ENCODE measurements at regions not wholly inside any gene's neighbourhood (a gene's known extent, or its start where the extent isn't known, plus 50 kb on each side); places are given as distances from the start of the nearest gene placed in this dataset.
"Not testable (repeated sequence)": the region's sequence is repeated elsewhere in the genome, so short reads cannot be mapped to it uniquely, and the experiment has no call there.

DNA sequence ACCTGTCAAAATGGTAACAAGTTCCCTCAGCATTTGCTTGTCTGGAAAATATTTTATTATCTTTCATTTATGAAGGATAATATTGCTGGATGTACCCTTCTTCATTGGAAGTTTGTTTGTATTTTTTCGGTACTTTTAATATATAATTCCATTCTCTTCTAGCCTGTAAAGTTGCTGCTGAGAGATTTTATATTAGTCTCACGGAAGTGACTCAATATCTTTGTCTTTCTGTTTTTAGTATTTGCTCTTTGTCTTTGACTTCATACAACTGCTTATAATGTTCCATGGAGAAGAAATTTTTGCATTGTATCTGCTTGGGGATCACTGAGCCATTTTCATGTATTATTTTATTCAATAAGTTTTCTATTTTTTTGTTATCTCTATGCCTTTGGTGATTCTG, 1777.5 kb downstream of the BRINP3 start:
- peaks cover 7% of the 10 kb centered on the region for H3K9me3 ChIP-seq (ENCODE audit: low read depth, low read length)
- H3K4me3 ChIP-seq (ENCODE audit: low read length) = no peak overlapping the region
- no peaks in the 10 kb centered on the region for H3K4me1 ChIP-seq (ENCODE audit: insufficient read depth, low read length)
- no peaks in the 10 kb centered on the region for H3K27me3 ChIP-seq (ENCODE audit: insufficient read depth, low read length)

DNA sequence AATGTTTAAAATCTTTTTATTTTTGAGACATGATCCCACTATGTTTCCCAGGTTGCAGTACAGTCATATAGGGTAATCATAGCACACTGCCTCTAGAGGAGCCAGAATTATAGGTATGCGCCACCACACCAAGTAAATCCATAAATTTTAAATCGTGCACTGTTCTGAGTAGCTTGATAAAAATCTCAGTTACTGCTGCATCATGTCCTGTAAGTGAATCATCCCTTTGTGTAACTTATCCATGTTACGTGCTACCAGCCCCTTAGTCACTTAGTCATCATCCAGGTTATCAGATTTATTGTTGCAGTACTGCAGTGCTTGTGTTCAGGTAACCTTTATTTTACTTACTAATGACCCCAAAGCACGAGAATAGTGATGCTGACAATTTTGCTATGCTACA, 1770.9 kb downstream of the BRINP3 start:
- Histone ChIP-seq H3K27me3 (ENCODE audit: insufficient read depth, low read length) (no peaks in the 10 kb centered on the region), H3K4me1 (ENCODE audit: insufficient read depth, low read length) (no peaks in the 10 kb centered on the region), H3K9me3 (ENCODE audit: low read depth, low read length) (no peaks in the 10 kb centered on the region), H3K4me3 (ENCODE audit: low read length) (no peak overlapping the region)

DNA sequence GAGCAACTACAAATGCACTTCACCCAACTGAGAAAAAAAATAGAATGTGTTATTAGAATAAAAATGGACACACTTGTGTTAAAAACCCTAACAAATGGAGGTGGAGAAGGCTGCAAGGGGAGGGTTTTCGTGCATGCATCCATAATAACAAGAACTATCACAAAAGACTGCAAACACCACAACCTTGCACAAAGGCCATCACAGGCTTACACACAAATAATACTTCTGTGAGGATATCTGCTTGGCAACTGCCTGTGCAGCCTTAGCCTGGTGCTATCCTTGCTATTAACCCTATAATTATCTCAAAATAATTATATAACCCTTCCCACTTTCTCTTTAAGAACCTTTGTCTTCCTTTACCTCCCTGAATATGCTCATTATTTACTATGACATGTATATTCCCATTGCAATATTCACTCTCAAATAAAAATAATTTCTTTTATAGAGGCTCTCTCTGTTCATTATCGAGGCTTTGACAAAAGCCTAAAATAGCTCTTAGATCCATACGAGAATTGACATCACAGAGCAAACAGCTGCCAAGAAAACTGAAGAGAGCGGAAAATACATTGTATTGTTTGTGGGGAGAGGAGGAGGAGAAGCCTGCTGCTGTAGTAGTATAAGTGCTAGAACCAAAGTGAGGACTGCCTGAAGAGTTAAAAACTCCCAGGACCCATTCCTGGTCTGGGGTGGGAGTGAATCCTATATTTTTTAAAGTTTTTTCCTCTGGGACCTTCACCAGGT, 1768.7 kb downstream of the BRINP3 start:
- Histone ChIP-seq H3K27me3 (ENCODE audit: insufficient read depth, low read length) (no peaks in the 10 kb centered on the region), H3K9me3 (ENCODE audit: low read depth, low read length) (no peaks in the 10 kb centered on the region), H3K4me3 (ENCODE audit: low read length) (no peak overlapping the region), H3K4me1 (ENCODE audit: insufficient read depth, low read length) (no peaks in the 10 kb centered on the region)

DNA sequence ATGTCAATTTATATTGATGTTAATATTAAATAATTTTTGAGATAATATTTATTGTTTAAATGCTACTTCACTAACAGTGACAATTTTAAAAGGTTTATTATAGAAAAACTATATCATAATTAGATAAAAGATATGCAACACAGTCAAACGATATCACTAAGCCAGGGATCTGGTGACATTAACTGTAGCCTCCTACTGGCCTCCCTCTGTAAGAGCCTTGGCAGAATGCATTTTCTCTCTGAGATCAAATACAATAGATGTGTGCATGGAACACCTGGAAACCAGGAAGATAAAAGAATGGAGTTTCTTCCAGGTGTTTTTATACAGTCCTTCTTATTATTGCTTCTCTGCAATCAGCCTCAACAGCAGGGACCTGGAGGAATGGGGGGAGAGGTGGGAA, 1762.1 kb downstream of the BRINP3 start:
- no peak overlapping the region for H3K4me3 ChIP-seq (ENCODE audit: low read length)
- no peaks in the 10 kb centered on the region for H3K4me1 ChIP-seq (ENCODE audit: insufficient read depth, low read length)
- H3K9me3 ChIP-seq (ENCODE audit: low read depth, low read length) = no peaks in the 10 kb centered on the region
- H3K27me3 ChIP-seq (ENCODE audit: insufficient read depth, low read length) = no peaks in the 10 kb centered on the region

DNA sequence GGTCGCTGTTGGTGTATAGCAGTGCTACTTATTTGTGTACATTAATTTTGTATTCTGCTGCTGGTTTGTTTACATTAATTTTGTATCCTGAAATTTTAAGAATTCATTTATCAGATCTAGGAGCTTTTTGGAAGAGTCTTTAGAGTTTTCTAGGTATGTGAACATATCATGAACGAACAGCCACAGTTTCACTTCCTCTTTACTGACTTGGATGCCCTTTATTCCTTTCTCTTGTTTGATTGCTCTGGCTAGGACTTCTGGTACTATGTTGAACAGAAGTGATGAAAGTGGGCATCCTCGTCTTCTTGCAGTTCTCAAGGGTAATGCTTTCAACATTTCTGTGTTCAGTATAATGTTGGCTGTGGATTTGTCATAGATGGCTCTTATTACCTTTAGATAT, 1757.9 kb downstream of the BRINP3 start:
- Histone ChIP-seq H3K9me3 (ENCODE audit: low read depth, low read length) (no peaks in the 10 kb centered on the region), H3K4me3 (ENCODE audit: low read length) (no peak overlapping the region), H3K27me3 (ENCODE audit: insufficient read depth, low read length) (no peaks in the 10 kb centered on the region), H3K4me1 (ENCODE audit: insufficient read depth, low read length) (no peaks in the 10 kb centered on the region)

DNA sequence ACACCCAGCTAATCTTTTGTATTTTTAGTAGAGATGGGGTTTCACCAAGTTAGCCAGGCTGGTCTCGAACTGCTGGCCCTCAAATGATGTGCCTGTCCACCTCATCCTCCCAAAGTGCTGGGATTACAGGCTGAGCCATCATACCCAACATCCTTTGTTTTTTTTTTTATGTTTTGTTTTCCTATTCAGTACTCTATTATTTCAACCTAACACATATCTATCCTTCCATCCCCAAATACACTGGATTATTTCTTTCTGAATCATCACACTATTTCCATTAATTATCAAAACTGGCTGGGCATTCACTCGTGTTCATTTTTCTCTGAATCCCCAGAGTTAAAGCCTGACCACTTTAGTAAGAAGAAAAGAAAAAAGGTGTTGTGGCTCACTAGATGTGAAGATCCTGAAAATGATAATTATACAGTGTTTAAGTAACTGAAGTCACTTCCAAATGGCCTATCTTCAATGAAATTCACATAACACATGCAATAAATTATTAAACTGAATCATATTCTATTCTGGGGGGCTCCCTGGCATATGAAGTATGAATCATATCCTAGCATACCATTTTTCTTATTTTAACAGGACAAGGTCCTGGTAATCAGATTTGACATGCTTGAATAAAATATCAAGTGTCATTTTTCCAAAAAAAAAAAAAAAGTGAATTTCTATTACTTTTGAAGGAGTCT, 1754.2 kb downstream of the BRINP3 start:
- H3K4me3 ChIP-seq (ENCODE audit: low read length) = no peak overlapping the region
- no peaks in the 10 kb centered on the region for H3K27me3 ChIP-seq (ENCODE audit: insufficient read depth, low read length)
- no peaks in the 10 kb centered on the region for H3K9me3 ChIP-seq (ENCODE audit: low read depth, low read length)
- no peaks in the 10 kb centered on the region for H3K4me1 ChIP-seq (ENCODE audit: insufficient read depth, low read length)

DNA sequence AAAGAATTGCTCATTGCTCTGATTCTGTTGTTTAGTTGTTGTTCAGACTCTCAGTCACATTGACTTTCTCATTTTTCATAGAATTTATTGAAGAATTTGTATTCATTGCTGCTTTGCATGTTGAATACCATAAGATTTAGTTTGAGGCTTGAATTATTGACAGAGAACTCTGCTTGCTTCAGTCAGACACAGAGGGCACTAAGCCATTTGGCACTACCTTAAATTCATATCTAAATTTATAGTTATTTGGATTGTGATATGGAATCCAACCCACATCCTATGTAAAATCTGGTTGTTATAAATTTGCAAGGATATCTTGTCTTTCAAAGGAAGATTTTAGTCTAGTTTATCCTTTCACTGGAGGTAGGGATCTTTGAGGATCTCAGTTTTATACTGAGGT, 1748.6 kb downstream of the BRINP3 start:
- peaks cover 5% of the 10 kb centered on the region for H3K9me3 ChIP-seq (ENCODE audit: low read depth, low read length)
- no peak overlapping the region for H3K4me3 ChIP-seq (ENCODE audit: low read length)
- H3K27me3 ChIP-seq (ENCODE audit: insufficient read depth, low read length) = no peaks in the 10 kb centered on the region
- no peaks in the 10 kb centered on the region for H3K4me1 ChIP-seq (ENCODE audit: insufficient read depth, low read length)

DNA sequence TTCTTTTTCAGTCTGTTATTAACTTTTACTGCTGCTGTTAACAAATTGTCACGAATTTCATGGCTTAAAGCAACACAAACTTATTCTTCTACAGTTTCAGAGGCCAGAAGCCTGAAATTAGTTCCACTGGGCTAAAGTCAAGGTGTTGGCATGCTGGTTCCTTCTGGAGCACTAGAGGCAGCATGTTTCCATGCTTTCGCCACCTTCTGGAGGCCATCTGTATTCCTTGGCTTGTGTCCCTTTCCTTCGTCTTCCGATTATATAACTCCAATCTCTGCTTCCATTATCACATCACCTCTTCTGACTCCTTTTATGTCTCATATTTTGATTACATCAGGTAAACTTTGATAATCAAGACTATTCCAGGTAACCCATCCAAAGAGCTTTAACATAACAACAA, 1742.1 kb downstream of the BRINP3 start:
- Histone ChIP-seq H3K4me1 (ENCODE audit: insufficient read depth, low read length) (no peaks in the 10 kb centered on the region), H3K27me3 (ENCODE audit: insufficient read depth, low read length) (no peaks in the 10 kb centered on the region), H3K9me3 (ENCODE audit: low read depth, low read length) (no peaks in the 10 kb centered on the region), H3K4me3 (ENCODE audit: low read length) (no peak overlapping the region)

DNA sequence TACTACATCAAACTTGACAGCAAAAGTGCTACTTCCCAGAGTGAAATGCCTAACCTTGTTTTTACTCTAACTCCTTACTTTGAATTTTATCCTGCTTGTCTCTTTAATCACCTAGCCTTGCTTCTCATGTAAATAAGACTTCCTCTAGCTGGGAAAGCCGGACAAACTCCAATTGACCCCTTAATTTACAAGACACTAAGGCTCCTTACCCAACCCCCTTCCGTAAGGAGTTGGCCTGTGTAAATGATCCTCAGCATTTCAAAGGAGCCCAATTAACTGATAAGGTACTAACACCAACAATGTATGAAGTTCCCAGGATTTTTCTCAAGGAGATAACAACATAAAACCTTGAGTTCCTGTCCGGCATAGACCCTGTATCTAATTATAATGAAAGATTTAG, 1728.4 kb downstream of the BRINP3 start:
- H3K4me1 ChIP-seq (ENCODE audit: insufficient read depth, low read length); H3K4me3 ChIP-seq (ENCODE audit: low read length); H3K9me3 ChIP-seq (ENCODE audit: low read depth, low read length); H3K27me3 ChIP-seq (ENCODE audit: insufficient read depth, low read length): not testable (repeated sequence)

DNA sequence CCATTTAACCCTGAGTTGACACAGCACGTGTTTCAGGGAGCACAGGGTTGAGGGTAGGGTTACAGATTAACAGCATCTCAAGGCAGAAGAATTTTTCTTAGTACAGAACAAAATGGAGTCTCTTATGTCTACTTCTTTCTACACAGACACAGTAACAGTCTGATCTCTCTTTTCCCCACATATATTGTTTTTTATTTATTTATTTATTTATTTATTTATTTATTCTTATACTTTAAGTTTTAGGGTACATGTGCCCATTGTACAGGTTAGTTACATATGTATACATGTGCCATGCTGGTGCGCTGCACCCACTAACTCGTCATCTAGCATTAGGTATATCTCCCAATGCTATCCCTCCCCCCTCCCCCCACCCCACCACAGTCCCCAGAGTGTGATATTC, 1725.6 kb downstream of the BRINP3 start:
- H3K4me3 ChIP-seq (ENCODE audit: low read length) = not testable (repeated sequence)

DNA sequence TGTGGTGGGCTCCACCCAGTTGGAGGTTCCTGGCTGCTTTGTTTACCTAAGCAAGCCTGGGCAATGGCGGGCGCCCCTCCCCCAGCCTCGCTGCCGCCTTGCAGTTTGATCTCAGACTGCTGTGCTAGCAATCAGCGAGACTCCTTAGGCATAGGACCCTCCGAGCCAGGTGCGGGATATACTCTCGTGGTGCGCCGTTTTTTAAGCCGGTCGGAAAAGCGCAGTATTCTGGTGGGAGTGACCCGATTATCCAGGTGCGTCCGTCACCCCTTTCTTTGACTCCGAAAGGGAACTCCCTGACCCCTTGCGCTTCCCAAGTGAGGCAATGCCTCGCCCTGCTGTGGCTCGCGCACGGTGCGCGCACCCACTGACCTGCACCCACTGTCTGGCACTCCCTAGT, 1719.9 kb downstream of the BRINP3 start:
- H3K4me1 ChIP-seq (ENCODE audit: insufficient read depth, low read length); H3K27me3 ChIP-seq (ENCODE audit: insufficient read depth, low read length); H3K4me3 ChIP-seq (ENCODE audit: low read length); H3K9me3 ChIP-seq (ENCODE audit: low read depth, low read length): not testable (repeated sequence)

More for the DNA sequence above, 1725.6 kb downstream of the BRINP3 start:
- not testable (repeated sequence) for H3K4me1 ChIP-seq (ENCODE audit: insufficient read depth, low read length); H3K9me3 ChIP-seq (ENCODE audit: low read depth, low read length); H3K27me3 ChIP-seq (ENCODE audit: insufficient read depth, low read length)

DNA sequence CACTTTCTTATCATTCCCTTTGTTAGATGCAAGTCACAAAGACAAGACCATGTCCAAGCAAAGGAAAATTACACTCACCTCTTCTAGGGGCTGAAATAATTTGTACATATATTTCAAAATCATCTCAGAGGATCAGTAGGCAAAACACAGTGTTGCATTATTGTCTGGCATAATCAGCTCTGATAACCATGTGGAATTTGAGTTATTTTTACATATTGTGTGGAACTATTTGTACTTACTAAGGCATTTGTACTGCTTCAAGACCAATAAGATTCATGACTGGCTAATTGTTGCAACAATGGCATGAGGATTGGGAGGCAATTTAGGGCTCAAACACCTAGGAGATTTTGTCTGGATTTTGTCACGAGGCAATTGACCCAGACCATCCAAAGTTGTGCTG, 1716.4 kb downstream of the BRINP3 start:
- Histone ChIP-seq H3K4me1 (ENCODE audit: insufficient read depth, low read length) (no peaks in the 10 kb centered on the region), H3K27me3 (ENCODE audit: insufficient read depth, low read length) (no peaks in the 10 kb centered on the region)

DNA sequence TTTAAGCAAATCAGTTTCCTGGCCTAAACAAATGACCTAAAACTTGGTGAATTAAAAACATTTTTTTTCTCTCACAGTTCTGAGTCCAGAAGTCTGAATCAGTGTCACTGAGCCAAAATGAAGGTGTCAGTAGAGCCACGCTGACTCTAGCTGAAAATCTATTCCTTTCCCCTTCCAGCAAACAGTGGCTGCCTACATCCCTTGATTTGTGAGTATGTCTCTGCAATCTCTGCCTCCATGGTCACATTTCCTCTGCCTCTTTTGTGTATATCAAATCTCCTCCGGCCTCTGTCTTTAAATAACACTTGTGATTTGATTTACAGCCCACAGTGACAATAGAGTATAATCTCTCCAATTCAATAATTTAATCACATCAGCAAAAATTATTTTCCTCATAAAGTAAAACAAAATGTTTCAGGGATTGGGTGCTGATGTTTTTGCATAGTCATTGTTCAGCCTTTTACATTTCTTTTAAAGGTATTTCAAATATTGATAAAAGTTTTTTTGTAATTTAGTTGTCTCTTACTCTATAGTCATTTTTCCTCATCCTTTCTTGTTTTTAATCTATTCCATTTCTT, 1715.4 kb downstream of the BRINP3 start:
- Histone ChIP-seq H3K27me3 (ENCODE audit: insufficient read depth, low read length) (no peaks in the 10 kb centered on the region), H3K4me3 (ENCODE audit: low read length) (no peak overlapping the region), H3K4me1 (ENCODE audit: insufficient read depth, low read length) (no peaks in the 10 kb centered on the region), H3K9me3 (ENCODE audit: low read depth, low read length) (peaks cover 3% of the 10 kb centered on the region)

More for the DNA sequence above, 1716.4 kb downstream of the BRINP3 start:
- Histone ChIP-seq H3K9me3 (ENCODE audit: low read depth, low read length) (peaks cover 3% of the 10 kb centered on the region), H3K4me3 (ENCODE audit: low read length) (no peak overlapping the region)

DNA sequence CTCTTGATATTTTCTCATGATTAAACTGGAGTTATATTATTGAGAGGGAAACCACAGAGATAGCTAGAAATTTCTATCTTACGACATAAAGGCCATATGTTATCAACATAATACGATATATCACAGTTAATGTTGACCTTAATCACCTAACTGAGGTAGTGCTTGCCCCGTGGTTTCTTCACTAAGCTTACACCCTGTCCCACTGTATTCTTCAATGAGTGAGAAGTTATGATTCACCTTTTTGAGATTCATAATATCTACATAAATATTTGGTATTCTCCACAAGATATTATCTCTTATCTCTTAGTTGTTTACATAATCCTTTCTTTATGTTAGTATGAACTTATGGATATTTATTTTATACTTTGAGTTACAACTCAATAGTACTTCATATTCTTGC, 1714.1 kb downstream of the BRINP3 start:
- Histone ChIP-seq H3K4me1 (ENCODE audit: insufficient read depth, low read length) (no peaks in the 10 kb centered on the region), H3K9me3 (ENCODE audit: low read depth, low read length) (peaks cover 3% of the 10 kb centered on the region), H3K4me3 (ENCODE audit: low read length) (no peak overlapping the region), H3K27me3 (ENCODE audit: insufficient read depth, low read length) (no peaks in the 10 kb centered on the region)

DNA sequence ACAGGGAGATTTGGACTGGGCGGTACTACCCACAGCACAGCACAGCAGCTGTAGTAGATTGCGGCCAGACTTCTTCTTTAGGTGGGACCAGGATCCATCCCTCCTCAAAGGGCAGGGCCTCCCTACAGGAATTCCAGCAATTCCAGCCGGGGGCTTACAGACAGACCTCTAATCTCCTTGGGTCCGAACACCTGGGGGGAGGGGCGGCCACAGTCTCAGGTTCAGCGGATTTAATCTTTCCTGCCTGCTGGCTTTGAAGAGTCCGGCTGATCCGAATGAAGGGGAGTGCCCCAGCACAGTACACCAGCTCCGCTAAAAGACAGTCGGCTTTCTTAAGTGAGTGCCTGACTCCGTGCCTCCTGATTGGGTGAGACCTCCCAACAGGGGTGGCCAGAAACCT, 1708.5 kb downstream of the BRINP3 start:
- no peak overlapping the region for H3K4me3 ChIP-seq (ENCODE audit: low read length)
- H3K9me3 ChIP-seq (ENCODE audit: low read depth, low read length) = no peaks in the 10 kb centered on the region
- H3K4me1 ChIP-seq (ENCODE audit: insufficient read depth, low read length) = no peaks in the 10 kb centered on the region
- no peaks in the 10 kb centered on the region for H3K27me3 ChIP-seq (ENCODE audit: insufficient read depth, low read length)

DNA sequence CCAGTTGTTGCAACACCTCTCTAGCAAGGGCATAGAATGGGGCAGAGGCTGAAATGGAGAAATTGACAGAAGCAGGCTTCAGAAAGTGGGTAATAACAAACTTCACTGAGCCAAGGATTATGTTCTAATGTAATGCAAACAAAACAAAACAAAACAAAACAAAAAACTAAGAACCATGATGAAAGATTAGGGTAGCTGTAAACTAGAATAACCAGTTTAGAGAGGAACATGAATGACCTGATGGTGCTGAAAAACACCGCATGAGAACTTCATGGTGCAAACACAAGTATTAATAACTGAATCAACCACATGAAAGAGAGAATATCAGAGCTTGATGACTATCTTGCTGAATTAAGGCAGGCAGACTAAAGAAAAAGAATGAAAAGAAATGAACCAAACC, 1707.7 kb downstream of the BRINP3 start:
- Histone ChIP-seq H3K9me3 (ENCODE audit: low read depth, low read length) (no peaks in the 10 kb centered on the region), H3K4me1 (ENCODE audit: insufficient read depth, low read length) (no peaks in the 10 kb centered on the region), H3K4me3 (ENCODE audit: low read length) (no peak overlapping the region), H3K27me3 (ENCODE audit: insufficient read depth, low read length) (no peaks in the 10 kb centered on the region)
